ENCODE measurements at regions not wholly inside any gene's neighbourhood (a gene's known extent, or its start where the extent isn't known, plus 50 kb on each side); places are given as distances from the start of the nearest gene placed in this dataset.
"Not testable (repeated sequence)": the region's sequence is repeated elsewhere in the genome, so short reads cannot be mapped to it uniquely, and the experiment has no call there.

GRCh38 chrX:148298737-148299136 is 201.7 kb upstream of the AFF2 start:
- WGBS, result 80% methylated on average over 2 of the region's 2 CpGs

GRCh38 chrX:148305214-148305613 is 195.2 kb upstream of the AFF2 start:
- 90% methylated on average over 8 of the region's 9 CpGs for WGBS
- H3K27ac ChIP-seq; intact Hi-C loops (cut with DNase I); H3K9me3 ChIP-seq; H3K4me3 ChIP-seq; H3K4me1 ChIP-seq (replicated peaks); H3K36me3 ChIP-seq; H3K27me3 ChIP-seq (replicated peaks; ENCODE audit: insufficient read depth); DNase-seq (ENCODE audit: low spot score): not testable (repeated sequence)

More at GRCh38 chrX:148298737-148299136, 201.7 kb upstream of the AFF2 start:
- intact Hi-C loops (cut with DNase I), result no loop called here
- Histone ChIP-seq H3K27me3 (replicated peaks; ENCODE audit: insufficient read depth) (no peaks in the 10 kb centered on the region), H3K4me1 (replicated peaks) (no peaks in the 10 kb centered on the region), H3K4me3 (no peak overlapping the region), H3K9me3 (no peaks in the 10 kb centered on the region), H3K36me3 (no peaks in the 10 kb centered on the region), H3K27ac (no peak overlapping the region)
- no peak for DNase-seq (ENCODE audit: low spot score)
- TF ChIP-seq POLR2A (IDR thresholded peaks at IDR 0.05), result no peak

- TF ChIP-seq CTCF (IDR thresholded peaks at IDR 0.05), result no peak
- no peak for TF ChIP-seq POLR2AphosphoS5 (IDR thresholded peaks at IDR 0.05)
- no peaks in the 10 kb centered on the region for H3K27me3 ChIP-seq (replicated peaks; ENCODE audit: insufficient read depth)
- H3K27ac ChIP-seq, result no peak overlapping the region
- no peak overlapping the region for H3K4me3 ChIP-seq
- intact Hi-C loops (cut with DNase I), result no loop called here
- DNase-seq (ENCODE audit: low spot score), result no peak
- 85% methylated on average over 3 of the region's 3 CpGs for WGBS
- H3K36me3 ChIP-seq, result no peaks in the 10 kb centered on the region
- no peaks in the 10 kb centered on the region for H3K9me3 ChIP-seq
- H3K4me1 ChIP-seq (replicated peaks), result no peaks in the 10 kb centered on the region
These were observed 191.0 kb upstream of the AFF2 start for GRCh38 chrX:148309413-148309812.

GRCh38 chrX:148310426-148311165 is 189.8 kb upstream of the AFF2 start:
- no peaks in the 10 kb centered on the region for H3K36me3 ChIP-seq
- H3K27me3 ChIP-seq (replicated peaks; ENCODE audit: insufficient read depth), result no peaks in the 10 kb centered on the region
- DNase-seq (ENCODE audit: low spot score), result no peak
- H3K9me3 ChIP-seq, result no peaks in the 10 kb centered on the region
- 86% methylated on average over 1 of the region's 1 CpG for WGBS
- no peaks in the 10 kb centered on the region for H3K4me1 ChIP-seq (replicated peaks)
- no peak overlapping the region for H3K27ac ChIP-seq
- H3K4me3 ChIP-seq, result no peak overlapping the region
- intact Hi-C loops (cut with DNase I), result no loop called here
- no peak for TF ChIP-seq CTCF (IDR thresholded peaks at IDR 0.05)
- no peak for TF ChIP-seq POLR2A (IDR thresholded peaks at IDR 0.05)
- TF ChIP-seq POLR2AphosphoS5 (IDR thresholded peaks at IDR 0.05), result no peak

GRCh38 chrX:148311544-148311943 is 188.9 kb upstream of the AFF2 start:
- no peaks in the 10 kb centered on the region for H3K36me3 ChIP-seq
- DNase-seq (ENCODE audit: low spot score), result no peak
- no peaks in the 10 kb centered on the region for H3K27me3 ChIP-seq (replicated peaks; ENCODE audit: insufficient read depth)
- no peak overlapping the region for H3K27ac ChIP-seq
- H3K9me3 ChIP-seq, result no peaks in the 10 kb centered on the region
- intact Hi-C loops (cut with DNase I), result no loop called here
- no peaks in the 10 kb centered on the region for H3K4me1 ChIP-seq (replicated peaks)
- H3K4me3 ChIP-seq, result no peak overlapping the region
- TF ChIP-seq POLR2A (IDR thresholded peaks at IDR 0.05) (no peak), POLR2AphosphoS5 (IDR thresholded peaks at IDR 0.05) (no peak), CTCF (IDR thresholded peaks at IDR 0.05) (no peak)

GRCh38 chrX:148314876-148315275 is 185.5 kb upstream of the AFF2 start:
- Histone ChIP-seq H3K9me3 (no peaks in the 10 kb centered on the region), H3K36me3 (no peaks in the 10 kb centered on the region), H3K4me1 (replicated peaks) (no peaks in the 10 kb centered on the region), H3K27ac (no peak overlapping the region), H3K4me3 (no peak overlapping the region), H3K27me3 (replicated peaks; ENCODE audit: insufficient read depth) (no peaks in the 10 kb centered on the region)
- no peak for DNase-seq (ENCODE audit: low spot score)
- WGBS, result 100% methylated on average over 1 of the region's 1 CpG
- no peak for TF ChIP-seq CTCF (IDR thresholded peaks at IDR 0.05)
- intact Hi-C loops (cut with DNase I), result no loop called here
